ENCODE measurements at regions not wholly inside any gene's neighbourhood (a gene's known extent, or its start where the extent isn't known, plus 50 kb on each side); places are given as distances from the start of the nearest gene placed in this dataset.

- no peak for DNase-seq
Observed at GRCh38 chr16:85394456-85395206, 218.5 kb upstream of the GSE1 start.

DNA sequence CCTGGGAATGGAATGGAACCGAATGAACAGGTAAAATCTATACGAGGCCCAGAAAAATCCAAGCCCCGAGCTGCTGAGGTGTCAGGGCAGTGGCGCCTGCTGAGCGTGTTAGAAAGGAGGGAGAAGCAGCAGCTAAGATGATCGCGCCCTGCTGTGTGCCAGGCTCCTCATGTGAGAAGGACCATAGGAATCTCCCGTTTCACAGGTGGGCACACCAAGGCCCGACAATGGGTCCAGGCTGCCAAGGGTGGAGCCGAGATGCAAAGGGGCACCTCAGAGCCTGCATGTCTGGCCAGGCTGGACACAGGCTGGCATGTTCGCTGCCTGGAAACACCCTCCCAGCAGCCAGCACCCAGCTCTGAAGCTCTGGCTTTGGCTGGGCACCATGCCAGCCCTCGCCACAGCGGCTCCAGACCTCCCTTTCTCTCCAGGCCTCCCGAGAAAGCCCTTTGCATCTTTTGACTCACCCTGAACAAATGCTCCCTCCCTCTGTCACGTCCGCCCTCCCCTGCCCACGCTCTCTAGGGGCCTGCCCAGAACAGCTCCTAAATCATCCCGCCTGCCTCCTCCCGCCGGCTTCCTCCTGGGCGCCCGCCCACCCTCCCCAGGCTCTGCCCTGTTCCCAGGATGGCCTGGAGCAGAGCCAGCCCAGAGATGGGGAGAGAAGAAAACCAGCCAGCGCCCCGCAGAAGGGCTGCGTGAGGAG lies 217.8 kb upstream of the GSE1 start:
- peak; percentile 55 for DNase-seq

- DNase-seq: no peak
Observed at GRCh38 chr16:85395913-85396878, 216.9 kb upstream of the GSE1 start.

- no peak for DNase-seq
Observed at GRCh38 chr16:85396879-85397871, 215.9 kb upstream of the GSE1 start.

- no peak for DNase-seq
Observed at GRCh38 chr16:85398050-85398451, 215.1 kb upstream of the GSE1 start.

- DNase-seq: no peak
Observed at GRCh38 chr16:85398688-85399582, 214.2 kb upstream of the GSE1 start.

DNA sequence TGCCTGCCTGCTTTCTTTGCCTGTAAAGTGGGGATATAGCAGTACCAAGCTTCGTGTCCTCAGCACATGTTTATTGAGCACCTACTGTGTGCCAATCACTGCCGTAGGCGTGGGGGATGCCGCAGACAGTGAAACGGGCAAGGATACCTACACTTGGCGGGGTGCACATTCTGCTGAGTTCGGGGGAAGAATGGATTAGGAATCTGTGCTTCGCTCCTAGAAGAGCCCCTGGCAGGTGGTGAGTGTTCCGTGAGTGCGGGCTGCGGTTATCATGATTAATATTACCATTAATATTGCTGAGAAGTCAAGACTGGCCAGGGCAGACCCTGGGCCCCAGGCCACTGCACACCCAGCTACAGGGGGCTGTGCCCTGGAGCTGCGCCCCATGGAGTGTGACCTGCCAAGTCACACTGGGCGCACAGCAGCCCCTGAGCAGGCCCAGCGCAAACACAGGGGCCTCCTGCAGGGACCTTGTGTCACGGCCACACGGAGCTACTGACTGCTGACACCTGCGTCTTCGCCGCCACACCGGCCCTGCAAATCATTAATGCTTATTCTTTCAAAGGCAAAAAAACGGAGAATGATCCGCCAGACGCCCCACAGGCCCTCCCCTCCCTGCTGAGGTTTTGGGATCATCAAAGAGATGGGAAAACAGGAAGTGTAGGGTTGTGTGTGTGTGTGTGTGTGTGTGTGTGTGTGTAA lies 213.4 kb upstream of the GSE1 start:
- no peak for DNase-seq

DNA sequence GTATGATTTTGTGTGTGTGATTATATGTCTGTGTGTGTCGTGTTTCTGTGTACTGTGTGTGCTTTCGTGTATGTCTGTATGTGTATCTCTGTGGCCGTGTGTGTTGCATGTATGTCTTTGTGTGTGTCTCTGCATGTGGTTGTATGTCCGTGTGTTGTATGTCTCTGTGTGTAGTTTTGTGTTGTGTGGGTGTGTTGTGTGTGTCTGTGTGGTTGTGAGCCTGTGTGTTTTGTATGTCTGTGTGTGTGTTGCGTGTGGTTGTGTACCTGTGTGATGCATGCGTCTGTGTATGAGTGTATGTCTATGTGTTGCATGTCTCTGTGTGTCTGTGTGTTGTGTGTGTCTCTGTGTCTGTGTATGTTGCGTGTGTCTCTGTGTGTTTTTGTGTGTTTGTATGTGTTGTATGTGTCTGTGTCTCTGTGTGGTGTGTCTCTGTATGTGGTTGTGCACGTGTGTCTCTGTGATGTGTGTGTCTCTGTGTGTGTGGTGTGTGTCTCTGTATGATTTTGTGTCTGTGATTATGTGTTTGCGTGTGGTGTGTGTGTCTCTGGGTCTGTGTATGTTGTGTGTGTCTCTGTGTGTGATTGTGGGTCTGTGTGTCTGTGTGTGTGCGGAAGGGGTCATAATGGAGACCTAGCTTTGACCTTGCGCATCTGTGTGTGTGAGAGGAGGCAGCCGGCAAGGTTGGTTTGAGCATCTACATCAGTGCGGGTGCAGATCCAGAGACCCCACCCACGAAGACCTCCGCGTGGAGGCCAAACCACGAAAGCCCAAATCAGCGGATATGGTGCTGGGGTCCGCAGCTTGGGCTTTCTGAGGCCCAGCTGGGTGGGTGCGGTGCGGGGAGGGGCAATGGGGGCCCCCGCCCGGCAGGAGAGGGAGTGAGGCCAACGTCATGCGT lies 212.6 kb upstream of the GSE1 start:
- no peak for DNase-seq

DNA sequence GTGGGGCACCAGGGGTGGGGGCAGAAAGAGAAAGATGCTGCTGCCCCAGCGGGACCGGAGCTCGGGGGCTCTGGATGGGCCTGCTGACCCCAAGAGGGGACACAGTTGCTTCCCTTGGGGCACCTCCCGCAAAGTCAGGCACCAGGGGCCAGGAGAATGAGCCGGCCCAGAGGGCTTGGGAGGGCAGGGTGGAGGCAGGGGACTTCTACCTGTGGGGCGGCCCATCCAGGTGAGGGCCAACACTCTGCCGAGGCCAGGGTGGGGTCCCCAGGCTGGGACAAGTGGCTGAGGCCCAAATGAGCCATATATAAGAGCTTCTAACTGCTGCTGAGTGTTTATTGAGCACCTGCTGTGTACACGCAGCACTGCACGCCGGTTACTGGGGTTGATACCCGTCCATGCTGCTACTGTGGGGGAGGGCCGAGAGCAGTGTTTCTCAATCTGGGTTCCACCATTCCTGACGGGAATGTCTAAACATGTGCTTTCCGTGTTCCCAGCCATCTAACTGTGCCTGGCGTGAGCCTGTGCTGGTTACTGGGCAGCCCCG lies 211.7 kb upstream of the GSE1 start:
- DNase-seq: no peak

- DNase-seq: no peak
Observed at GRCh38 chr16:85401917-85402766, 211.0 kb upstream of the GSE1 start.

DNA sequence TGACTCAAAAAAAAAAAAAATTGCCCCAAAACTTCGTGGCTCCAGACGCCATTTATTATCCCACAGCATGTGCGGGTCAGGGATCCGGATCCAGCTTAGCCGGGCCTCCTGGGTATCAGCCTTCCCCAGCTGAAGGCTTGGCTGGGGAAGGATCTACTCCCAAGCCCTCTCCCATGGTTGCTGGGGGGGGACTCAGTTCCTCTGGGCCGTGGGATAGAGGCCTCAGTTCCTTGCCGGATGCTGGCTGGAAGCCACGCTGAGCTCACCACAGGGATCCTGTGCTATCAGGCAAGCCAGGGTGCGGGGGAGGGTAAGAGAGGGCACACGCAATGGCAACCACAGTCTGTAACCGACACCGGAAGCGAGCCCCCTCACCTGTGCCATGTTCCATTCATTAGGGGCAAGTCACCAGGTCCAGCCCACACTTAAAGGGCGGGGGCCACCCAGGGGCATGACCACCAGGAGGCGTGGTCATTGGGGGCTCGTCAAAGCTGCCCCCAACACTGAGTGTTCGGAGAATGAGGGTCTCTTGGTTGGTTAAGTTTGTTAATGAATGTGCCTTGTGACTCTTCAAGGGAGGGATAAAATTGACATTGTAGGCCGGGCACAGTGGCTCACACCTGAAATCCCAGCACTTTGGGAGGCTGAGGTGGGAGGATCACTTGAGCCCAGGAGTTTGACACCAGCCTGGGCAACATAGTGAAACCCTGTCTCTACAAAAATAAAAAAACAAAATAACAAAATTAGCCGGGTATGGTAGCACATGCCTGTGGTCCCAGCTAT lies 210.0 kb upstream of the GSE1 start:
- no peak for DNase-seq

DNA sequence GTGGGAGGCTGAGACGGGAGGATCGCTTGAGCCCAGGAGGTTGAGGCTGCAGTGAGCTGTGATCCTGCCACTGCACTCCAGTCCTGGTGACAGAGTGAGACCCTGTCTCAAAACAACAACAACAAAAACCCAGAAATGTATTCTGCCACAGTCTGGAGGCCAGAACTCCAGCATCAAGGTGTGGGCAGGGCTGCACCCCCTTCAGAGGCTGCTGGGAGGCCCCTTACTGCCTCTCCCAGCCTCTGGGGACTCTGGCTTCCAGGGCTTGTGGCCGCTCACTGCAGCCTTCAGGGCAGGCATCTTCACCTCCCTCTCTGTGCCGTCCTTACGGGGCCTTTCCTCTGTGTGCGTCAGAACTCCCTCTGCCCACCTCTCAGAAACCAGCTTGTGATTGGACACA lies 209.4 kb upstream of the GSE1 start:
- no peak for DNase-seq

DNA sequence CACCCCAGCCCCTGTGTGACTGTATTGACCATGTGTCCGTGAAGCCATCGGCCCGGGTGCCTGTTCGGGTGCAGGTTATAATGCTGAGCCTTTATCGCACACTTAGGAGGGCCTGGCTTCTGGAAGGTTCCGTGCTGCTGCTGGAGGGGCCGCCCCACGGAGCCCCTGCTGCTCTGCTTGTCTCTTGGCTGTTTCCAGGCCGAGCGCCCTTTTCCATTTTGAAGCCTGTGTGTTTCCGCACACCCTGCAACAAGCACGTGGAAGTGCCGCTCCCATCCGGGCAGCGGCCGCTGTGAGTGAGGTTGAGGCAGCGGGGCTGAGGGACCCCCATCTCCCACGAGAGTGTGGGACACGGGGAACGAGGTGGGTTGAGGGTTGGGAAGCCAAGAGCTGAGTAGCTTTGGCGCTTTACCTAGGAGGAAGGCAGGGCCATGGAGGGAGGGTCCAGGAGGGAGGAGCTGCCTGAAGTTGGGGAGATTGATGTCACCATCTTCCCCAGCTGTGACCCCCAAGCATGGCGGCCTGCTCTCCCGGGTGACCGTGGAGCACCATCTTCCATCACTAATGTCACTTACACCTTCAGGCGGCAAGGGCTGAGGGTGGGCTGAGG lies 200.1 kb upstream of the GSE1 start:
- no peak for DNase-seq

- no peak for DNase-seq
Observed at GRCh38 chr16:85413691-85414663, 199.1 kb upstream of the GSE1 start.

Data from NCI-H510A treated with DMSO at 0.1 percent for 48 hours (cell line).